ENCODE measurements at regions not wholly inside any gene's neighbourhood (a gene's known extent, or its start where the extent isn't known, plus 50 kb on each side); places are given as distances from the start of the nearest gene placed in this dataset.
A peak's percentile ranks its signal among the peaks of the same experiment; 100 is the strongest.
"Not testable (repeated sequence)": the region's sequence is repeated elsewhere in the genome, so short reads cannot be mapped to it uniquely, and the experiment has no call there.

- DNase-seq = peak; percentile 48
Observed at GRCh38 chr12:93979189-93979588, 169.2 kb upstream of the PLXNC1 start.

- no peak for DNase-seq
Observed at GRCh38 chr12:93980711-93981110, 167.7 kb upstream of the PLXNC1 start.

- DNase-seq = no peak
Observed at GRCh38 chr12:93981411-93981810, 167.0 kb upstream of the PLXNC1 start.

GRCh38 chr12:93982771-93983315, 165.5 kb upstream of the PLXNC1 start:
- no peak for DNase-seq

- no peak for DNase-seq
Observed at GRCh38 chr12:93984005-93984404, 164.4 kb upstream of the PLXNC1 start.

- DNase-seq = no peak
Observed at GRCh38 chr12:93989949-93990348, 158.4 kb upstream of the PLXNC1 start.

- DNase-seq = no peak
Observed at GRCh38 chr12:93990832-93991803, 157.3 kb upstream of the PLXNC1 start.

DNA sequence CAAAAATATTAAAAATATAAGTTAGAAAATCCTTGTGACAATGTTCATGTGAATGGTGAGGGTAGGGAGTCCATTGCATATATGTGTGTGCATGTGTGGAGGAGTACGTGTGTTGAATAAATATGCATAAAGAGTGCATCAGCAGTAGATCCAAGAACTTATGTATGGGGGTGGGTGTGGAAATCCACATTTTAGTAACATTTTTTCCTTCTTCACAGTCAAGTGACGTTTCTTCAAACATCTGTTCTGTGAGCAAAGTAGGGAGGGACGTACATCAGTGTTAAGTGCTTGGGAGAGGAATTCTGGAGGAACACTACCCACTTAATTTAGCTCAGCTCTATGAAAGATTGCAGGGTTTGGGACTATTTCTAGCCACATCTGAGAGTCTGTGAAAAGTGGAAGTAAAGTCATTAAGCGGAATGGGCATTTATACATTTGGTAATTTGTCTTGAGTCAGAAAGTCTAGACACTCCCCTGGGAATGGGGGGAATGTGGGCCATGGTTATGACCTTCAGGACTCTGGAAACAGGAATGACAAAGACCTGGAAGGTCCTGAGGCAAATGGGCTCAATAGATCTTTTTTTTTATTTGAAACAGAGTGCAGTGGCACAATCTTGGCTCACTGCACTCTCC, 156.4 kb upstream of the PLXNC1 start:
- no peak for DNase-seq

DNA sequence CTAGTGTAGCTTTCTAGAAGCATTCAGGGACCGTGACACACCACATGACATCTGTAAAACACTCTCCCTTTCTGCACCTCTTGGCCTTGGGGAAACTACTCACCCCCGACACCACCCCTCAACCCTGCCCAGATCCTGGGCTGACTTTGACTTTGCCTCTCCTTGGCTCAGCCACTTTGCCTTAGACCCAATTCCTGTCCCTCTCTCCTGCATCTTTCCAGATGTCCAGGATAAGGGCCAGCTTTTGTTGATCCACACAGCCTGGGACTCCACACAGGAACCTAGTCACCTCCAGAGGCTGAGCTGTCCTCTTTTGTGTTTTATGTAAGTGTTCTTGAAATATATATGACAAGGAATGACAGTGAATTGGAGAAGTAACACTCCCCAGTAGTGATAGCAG, 153.7 kb upstream of the PLXNC1 start:
- DNase-seq = no peak

- DNase-seq = no peak
Observed at GRCh38 chr12:93996321-93996720, 152.1 kb upstream of the PLXNC1 start.

DNA sequence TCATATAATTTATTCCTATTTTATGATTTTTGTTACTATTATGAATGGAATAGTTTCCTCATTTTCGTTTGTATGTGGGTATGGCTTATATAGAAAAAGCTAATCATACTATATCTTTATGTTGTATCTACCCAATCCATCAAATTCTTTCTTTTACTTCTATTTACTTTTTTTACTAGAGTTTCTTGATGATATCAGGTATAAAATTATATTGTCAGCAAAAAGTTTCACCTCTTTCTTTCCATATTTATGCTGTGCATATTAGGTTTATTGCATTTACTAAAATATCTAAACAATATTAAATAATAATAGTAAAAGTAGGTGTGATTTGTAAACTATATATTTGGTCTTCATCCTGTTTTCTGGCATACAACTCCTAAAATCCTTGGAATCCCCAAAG, 146.7 kb upstream of the PLXNC1 start:
- DNase-seq = no peak

GRCh38 chr12:94002925-94003324, 145.5 kb upstream of the PLXNC1 start:
- DNase-seq = not testable (repeated sequence)

- peak; percentile 68 for DNase-seq
Observed at GRCh38 chr12:94007833-94008232, 140.5 kb upstream of the PLXNC1 start.

- DNase-seq = no peak
Observed at GRCh38 chr12:94010307-94010706, 138.1 kb upstream of the PLXNC1 start.

GRCh38 chr12:94012071-94012470, 136.3 kb upstream of the PLXNC1 start:
- no peak for DNase-seq

- DNase-seq = no peak
Observed at GRCh38 chr12:94012590-94012989, 135.8 kb upstream of the PLXNC1 start.

DNA sequence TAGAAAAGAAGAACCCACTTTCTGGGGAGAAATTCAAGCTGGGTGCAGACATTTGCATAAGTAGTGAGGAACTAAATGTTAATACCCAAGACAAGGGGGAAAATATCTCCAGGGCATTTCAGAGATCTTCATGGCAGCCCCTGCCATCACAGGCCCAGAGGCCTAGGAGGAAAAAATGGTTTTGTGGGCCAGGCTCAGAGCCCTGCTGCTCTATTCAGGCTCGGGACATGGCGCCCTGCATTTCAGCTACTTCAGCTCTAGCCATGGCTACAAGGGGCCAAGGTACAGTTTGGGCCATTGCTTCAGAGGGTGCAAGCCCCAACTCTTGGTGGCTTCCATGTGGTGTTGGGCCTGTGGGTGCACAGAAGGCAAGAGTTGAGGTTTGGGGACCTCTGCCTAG, 131.1 kb upstream of the PLXNC1 start:
- not testable (repeated sequence) for DNase-seq

- DNase-seq = no peak
Observed at GRCh38 chr12:94020335-94020734, 128.0 kb upstream of the PLXNC1 start.

GRCh38 chr12:94023879-94024278, 124.5 kb upstream of the PLXNC1 start:
- no peak for DNase-seq

GRCh38 chr12:94025068-94025467, 123.3 kb upstream of the PLXNC1 start:
- DNase-seq = no peak

- no peak for DNase-seq
Observed at GRCh38 chr12:94025756-94026155, 122.6 kb upstream of the PLXNC1 start.

GRCh38 chr12:94026596-94026995, 121.8 kb upstream of the PLXNC1 start:
- DNase-seq = no peak

GRCh38 chr12:94027561-94027960, 120.8 kb upstream of the PLXNC1 start:
- DNase-seq = no peak

DNA sequence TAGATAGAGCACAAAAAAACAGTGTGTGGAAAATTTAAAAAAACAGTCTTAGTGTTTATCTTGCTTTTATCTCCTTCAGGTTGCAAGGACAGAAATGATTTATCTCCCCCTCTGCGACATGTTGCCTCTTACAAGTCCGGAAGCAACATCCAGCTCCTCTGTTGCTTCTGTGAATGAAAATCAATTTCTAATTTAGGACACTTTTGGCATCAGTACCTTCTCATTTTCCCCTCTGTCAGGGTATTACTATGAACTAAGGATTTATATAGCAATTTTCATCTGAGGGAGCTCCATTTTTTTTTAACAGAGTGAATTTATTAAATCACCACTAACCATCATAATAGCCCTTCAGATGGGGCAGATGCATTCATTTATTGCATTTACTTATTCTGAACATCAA, 116.6 kb upstream of the PLXNC1 start:
- DNase-seq = no peak

All from CD4-positive, alpha-beta T cell treated with Interleukin-10 for 1 hour (primary cell).